ENCODE measurements at regions not wholly inside any gene's neighbourhood (a gene's known extent, or its start where the extent isn't known, plus 50 kb on each side); places are given as distances from the start of the nearest gene placed in this dataset.

DNA sequence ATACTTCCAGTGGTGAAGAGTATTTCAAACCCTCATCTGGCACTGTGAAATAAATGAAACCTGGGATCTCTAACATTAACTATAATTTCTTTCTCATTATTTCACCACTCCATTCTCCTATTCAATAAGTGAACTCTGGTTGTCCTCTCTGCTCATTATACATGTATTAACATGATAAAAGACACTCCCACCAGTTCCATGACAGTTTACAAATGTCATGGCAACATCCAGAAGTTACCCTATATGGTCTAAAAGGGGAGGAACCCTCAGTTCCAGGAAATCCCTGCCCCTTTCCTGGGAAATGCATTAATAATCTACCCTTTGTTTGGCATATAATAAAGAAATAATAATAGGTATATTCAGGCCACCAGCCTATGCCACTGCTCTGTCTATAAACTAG lies 62.7 kb upstream of the BRINP3 start:
- DNase-seq, result no peak

DNA sequence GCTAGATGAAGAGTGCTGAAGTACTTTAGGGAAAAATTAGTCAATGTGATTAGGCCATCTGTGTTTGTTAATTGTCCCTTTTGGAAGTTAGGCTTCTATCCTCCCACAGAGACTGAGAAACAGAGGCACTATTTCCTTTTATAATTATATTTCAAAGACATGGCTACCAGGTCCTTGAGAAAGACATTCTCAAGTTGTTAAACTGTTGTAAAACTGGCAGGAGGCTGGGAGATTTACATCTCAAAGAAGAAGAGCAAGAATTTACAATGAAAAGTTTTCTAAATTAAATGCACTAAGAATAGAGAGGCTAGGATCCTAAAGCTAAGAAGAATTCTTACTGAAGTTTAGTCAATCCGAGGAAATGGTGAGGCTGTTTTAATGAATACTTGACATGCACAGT lies 74.0 kb upstream of the BRINP3 start:
- no peak for DNase-seq

DNA sequence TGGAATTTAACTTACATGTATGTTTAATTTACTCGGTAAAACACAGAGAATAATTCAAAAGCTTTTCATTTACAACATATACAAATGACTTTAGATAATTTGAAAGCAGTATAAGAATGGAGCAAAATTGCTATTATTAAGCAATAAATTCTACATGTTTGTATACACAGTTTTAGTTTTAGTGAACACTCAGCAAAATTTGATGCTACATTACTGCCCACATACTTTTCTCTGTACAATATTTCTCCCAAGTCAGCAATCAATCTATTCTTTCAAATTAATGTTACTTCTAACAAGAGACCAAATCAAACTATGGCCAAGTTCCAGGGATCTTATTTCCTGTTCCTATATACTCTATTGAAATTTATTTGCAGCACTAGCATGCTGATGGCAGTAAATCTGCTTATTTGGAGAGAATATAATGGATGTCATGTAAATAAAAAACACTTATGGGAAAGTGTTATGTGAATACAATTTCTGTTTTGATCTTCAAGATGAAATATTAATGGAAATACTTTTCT lies 82.6 kb upstream of the BRINP3 start:
- DNase-seq, result no peak

DNA sequence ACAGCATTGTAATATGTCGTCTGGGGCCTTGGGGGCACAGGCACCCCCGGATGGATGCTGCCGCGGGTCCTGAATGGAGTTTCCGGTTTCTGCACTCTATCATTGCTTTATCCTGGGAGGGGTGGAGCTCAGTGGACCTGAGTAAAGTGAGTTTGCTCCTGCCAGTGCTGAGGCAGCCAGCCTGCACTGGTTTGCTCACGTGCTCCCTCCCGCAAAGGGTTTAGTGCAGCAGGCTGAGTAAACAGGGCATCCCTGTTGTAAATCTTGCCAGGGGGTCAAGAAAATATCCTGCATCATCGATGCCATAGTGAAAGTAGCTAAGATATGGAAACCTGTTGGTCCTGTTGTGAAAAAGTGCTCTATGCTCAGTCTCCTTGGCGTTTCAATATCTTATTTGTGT lies 85.6 kb upstream of the BRINP3 start:
- DNase-seq, result no peak

DNA sequence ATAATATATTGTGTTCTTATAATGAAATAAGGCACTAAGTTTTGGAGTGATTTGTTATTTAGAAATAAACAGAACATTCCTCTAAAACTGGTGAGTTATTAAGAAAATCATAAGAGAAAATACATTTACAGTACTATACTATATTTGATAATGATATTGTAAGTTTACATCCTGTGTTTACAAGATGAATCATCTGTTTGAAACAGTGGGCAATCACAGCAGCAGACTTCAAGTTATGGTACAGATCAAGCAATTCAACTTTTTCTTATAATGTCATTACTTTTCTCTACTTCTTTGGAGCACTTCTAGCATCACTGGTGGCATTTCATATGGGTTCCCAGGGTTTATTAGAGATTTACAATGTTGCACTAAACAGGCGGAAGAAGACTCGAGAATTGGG lies 86.5 kb upstream of the BRINP3 start:
- DNase-seq, result no peak

DNA sequence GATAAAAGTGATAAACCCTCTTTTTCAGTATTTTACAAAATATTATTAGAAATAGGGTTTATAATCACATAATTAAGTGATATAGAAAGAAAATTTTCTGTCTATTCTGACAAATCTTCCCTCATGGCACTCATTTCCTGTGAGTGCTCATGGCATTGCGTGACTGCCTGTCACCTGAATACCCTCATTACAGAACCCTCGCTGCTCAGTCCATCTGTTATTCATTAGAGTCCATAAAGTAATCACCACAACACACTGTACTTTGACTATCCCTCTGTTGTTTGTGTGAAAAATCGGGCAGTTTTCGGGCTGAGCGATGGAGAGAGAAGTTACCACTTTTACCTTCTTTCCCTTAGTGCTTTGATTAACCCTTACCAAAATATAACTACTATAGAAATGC lies 100.4 kb upstream of the BRINP3 start:
- DNase-seq, result no peak

DNA sequence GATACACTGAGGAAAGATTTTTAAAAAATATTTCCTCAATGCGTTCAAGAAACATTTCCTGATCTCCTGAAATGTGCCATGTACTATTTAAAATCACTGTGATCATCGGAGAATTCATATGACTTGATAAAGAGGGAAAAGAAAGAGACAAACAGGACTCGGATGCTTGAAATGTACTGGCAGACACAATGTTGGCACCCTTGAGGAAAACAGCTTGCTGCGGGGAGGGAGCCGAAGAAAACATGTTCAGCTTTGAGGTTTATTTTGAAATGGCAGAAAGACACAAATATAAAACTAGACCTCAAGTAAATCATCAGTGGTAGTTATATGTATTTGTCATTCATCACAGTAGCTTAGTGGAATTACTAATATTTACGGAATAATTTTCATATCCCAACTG lies 100.9 kb upstream of the BRINP3 start:
- no peak for DNase-seq

DNA sequence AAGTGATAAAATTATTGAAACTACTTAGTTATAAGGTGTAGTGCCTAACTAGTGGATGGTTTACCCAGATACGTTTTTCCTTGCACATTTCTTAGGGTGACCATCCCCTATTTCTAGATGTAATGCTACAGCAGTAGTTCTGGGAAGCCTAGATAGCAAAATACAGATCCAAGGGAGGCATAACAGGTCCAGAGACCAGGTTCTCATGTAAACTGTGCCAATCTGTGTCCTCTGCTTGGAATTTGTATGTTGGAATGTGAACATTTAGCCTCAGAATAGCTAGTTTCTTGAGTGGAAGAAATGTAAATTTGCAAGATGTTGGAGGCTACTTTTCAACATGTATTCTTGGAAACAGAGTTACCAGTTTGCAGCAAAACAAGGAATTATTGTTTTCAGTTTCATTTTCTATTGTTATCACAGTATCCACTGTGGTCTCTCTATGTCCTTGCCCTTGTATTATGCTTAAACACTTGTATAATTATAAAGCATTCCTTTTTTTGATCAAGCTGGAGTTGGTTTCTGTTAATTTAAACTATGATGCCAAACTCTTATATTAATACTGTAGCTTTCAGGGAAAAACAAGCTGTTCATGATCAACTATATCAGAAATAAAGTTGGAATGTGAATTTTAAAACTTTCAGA lies 102.0 kb upstream of the BRINP3 start:
- no peak for DNase-seq

DNA sequence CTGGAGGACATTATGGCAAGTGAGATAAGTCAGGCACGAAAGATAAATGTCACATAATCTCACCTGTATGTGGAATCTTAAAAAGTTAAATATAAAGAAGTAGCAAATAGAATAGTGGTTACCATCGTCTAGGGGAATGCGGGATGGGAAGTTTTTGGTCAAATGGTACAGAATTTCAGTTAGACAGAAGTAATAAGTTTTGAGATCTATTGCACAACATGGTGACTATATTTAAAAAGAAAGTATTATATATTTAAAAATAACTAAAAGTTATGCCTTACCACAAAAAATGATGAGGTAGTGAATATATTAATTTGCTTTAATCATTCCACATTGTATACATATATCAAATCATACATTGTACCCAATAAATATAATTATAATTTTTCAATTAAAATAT lies 106.2 kb upstream of the BRINP3 start:
- DNase-seq, result no peak

DNA sequence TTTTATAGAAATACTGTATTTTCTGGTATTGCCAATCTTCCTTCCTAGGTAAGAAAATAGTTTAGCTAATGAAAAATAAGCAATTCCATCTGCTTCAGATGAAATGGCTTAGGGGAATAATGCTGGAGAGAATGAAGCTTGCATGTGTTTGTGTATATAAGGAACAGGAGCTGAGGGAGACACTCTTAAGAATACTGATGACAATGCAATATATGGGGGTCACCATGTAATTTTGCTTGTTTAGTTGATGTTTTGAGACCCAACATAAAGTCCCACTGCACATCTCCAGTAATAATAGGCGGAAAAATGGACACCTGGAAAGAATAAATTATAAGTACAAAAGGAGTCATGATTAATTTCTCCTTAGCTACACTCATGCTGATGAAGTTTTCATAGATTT lies 110.8 kb upstream of the BRINP3 start:
- DNase-seq, result no peak

DNA sequence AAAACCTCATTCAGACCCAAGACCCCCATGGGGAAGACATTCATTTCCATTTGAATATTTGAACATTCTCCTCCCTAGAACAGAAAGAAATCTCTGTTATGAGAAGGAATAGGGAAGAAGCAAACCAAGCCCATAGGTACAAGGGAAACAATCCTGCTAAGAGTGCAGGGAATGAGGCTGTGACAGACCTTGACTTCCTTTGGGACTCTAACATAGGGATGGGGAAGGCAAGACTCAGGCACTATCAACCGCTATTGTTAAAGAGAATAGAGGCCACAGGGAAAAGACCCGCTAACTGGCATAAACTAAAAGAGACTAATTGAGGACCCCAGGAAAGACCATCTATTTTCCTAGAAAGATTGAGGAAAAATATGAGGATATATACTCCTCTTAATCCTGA lies 117.8 kb upstream of the BRINP3 start:
- no peak for DNase-seq

DNA sequence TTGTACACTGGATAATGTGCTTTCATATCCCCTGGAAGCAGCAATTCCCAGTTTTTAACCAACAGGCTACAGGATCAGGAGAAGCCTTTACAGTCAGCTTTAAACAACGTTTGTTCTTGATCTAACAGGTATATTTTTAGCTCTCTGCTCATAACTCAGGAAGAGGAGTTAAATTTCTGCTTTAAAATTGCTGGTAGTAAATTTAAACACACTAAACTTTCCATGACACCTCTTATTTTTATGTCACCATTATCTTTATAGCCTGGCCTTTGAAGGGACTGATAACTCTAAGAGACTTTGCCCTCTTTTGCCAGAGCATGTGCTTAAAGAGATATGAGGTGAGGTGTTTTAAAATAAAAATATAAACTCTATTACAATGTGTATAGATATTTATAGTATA lies 119.6 kb upstream of the BRINP3 start:
- no peak for DNase-seq

DNA sequence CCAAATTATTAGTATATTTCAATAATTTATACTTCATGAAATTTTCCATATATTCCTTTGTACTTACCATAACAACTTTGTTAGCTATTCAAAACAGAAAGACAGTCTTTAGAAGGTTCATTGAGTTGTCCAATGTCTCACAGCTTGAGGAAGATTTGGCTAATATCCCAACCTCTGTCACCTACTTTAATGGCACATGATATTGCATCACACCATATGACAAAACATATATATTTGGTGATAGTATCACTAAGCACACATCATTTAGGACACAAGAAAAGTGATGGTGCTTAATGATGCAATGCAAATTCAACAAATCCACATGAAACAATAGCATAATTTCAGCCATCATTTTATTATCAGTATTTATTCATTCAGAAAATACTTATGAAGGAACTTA lies 122.0 kb upstream of the BRINP3 start:
- no peak for DNase-seq

DNA sequence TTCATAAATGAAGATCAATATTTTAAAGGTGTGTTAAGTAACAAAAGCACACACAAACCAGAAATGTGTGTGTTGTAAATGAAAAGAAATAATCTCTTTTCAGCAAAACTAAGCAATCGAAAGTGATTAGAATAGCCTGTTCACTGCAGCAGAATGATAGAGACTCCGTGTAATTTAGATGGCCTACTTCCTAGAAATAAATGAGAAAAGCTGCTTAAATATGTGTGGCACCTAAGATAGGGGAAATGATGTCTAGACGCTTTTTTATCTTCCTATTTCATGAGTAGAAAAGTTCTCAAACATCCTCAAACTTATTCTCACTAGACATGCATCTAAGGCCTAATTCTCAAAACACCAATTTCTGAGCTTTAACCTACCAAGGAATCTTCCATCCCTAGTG lies 124.7 kb upstream of the BRINP3 start:
- no peak for DNase-seq

DNA sequence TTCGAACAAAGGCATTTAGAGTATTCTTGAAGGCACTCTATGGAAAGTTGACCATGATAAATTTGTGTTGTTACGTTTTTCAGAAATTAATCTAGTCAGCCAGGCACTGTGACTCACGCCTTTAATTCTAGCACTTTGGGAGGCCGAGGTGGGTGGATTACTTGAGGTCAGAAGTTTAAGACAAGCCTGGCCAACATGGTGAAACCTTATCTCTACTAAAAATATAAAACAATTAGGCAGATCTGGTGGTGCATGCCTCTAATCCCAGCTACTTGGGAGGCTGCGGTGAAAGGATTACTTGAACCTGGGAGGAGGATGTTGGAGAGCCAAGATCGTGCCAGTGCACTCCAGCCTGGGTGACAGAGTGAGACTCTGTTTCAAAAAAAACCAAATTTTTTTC lies 130.6 kb upstream of the BRINP3 start:
- DNase-seq, result no peak

DNA sequence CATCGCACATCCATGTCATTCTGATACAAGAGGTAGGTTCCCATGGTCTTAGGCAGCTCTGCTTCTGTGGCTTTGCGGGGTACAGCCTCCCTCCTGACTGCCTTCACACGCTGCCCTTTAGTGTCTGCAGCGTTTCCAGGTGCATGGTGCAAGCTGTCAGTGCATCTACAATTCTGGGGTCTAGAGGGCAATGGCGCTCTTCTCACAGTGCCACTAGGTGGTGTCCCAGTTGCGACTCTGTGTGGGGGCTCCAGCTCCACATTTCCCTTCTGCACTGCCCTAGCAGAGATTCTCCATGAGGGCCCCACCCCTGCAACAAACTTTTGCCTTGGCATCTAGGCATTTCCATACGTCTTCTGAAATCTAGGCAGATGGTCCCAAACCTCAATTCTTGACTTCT lies 138.2 kb upstream of the BRINP3 start:
- no peak for DNase-seq

DNA sequence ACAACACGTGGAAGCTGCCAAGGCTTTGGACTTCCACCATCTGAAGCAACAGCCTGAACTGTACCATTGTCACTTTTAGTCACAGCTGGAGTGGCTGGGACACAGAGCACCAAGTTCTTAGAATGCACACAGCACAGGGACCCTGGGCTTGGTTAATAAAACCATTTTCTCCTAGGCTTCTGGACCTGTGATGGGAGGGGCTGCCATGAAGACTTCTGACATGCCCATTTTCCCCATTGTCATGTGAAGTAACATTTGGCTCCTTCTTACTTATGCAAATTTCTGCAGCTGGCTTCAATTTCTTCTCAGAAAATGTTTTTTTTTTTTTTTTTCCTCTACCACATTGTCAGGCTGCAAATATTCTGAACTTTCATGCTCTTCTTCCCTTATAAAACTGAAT lies 138.6 kb upstream of the BRINP3 start:
- DNase-seq, result no peak

DNA sequence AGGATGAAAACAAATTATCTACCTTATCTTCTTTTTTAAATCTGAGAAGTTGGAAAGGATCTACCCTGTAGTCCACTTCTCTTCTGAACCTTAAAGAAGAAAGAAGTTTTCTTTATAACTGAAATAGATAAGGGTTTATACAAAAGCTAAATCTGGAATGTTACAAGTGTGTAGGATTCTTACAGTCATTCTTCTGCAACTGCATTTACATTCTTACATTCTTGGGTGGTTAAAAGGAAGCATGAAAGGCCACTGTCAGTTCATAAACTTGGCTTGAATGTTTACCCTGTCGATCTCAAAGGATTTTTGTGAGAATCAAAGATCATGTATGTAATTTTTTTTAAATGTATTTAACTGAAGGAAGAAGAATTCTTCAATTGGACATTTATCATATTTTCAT lies 142.1 kb upstream of the BRINP3 start:
- no peak for DNase-seq

DNA sequence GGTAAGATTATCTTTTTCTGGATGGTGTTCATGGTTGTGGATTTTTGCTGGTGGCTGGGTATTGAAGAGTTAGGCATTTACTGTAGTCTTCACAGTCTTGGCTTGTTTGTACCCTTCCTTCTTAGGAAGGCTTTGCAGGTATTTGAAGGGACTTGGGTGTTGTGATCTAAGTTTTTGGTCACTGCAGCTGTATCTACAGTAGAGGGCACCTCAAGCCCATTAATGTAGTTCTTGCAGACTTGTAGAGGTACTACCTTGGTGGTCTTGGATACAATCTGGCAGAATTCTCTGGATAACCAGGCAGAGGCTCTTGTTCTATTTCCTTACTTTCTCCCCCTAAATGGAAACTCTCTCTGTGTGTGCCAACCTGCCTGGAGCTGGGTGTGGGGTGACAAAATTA lies 155.8 kb upstream of the BRINP3 start:
- DNase-seq, result no peak

DNA sequence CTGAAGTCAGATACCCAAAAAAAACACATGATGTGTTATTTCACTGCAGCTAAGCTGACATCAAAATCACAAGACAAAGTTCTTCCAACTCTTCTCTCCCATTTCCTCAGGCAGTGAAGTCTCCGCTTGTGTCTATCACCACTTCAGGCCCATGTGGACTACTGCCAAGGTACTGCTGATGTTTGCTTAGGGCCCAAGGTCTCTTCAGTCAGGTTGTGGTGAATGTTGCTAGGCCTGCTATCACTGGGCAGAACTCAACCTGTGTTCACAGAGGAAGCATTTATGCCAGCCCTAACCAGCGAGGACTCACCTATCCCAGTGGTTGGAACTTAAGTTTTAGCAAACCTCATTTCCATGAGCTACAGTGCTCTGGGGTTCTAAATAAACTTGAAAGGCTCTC lies 156.5 kb upstream of the BRINP3 start:
- no peak for DNase-seq

DNA sequence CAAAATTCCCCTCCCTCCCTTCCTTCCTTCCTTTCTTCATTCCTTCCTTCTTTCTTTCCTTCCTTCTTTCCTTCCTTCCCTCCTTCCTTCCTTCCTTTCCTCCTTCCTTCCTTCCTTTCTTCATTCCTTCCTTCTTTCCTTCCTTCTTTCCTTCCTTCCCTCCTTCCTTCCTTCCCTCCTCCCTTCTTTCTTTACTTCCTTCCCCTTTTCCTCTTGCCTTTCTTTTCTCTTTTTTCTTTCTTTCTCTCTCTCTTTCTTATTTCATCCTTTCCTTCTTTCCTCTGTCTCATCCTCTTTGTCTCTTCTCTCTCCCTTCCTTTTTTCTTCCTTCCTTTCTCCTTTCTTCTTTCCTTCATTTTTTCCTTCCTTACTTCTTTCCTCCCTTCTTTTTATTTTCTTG lies 171.9 kb upstream of the BRINP3 start:
- DNase-seq, result no peak

DNA sequence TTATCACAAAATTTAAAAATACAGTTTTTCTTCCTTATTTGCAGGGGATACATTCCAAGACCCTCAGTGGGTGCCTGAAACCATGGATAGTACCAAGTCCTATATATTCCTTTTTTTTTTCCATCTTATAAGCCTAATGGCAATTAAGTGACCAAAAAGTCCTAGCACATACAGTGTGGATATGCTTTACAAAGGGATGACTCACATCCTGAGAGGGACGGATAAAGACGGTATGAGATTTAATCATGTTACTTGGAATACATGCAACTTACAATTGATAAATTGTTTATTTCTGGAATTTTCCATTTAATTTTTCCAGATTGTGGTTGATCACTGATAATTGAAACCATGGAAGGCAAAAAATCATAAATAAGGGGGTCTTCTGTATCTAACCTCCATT lies 181.2 kb upstream of the BRINP3 start:
- no peak for DNase-seq

DNA sequence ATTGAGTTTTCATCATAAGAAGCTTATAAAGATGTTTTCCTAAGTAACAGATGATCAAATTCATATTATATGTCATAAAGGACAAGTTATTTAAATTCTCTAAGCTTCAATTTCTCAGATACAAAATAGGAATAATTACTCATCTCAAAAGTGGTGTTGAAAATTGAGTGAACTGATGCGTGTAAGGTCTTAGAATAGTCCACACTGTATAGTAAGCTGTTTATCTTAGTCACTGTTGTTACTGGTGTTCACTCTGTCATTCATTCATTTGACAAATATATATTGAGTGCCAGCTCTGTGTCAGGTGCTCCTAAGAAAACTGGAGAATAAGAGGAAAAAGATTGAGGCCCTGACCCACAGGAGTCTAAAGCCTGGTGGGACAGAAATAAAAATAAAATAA lies 186.3 kb upstream of the BRINP3 start:
- no peak for DNase-seq

DNA sequence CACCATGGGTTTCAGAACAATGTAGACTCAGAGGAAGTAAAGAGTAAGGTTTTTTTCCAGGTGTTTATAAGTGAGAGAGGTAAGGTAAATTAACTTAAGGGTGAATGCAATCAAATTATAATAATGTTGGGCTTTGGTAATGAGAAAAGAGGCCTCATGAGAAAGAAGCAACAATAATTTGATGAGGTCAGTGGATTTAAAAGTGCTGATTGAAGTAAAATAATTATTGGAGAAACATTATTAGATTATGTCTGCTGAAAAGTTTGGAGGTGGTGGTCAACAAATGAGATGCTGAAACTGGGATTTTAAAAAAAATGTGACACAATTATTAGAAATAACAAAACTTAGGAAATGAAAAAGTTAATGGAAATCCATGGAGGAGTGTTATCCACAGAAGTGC lies 187.4 kb upstream of the BRINP3 start:
- DNase-seq, result no peak

DNA sequence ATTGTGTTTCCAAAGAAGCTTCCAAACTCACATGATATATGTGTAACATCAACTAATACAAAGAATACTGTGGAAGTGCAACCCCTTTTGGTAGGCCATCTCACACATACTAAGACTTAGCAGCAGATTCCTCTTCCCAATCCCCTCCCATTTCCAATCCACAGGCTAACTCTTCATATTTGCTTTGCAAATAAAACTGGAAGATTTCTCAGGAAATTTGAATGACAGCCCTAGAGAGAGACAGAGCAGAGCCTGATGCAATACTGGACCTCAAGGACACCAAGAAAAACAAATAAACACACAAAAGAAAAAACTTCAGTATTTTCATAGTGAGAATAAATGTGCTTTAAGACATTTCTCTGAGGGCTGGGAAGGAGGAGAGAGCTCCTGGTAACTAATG lies 190.2 kb upstream of the BRINP3 start:
- no peak for DNase-seq

DNA sequence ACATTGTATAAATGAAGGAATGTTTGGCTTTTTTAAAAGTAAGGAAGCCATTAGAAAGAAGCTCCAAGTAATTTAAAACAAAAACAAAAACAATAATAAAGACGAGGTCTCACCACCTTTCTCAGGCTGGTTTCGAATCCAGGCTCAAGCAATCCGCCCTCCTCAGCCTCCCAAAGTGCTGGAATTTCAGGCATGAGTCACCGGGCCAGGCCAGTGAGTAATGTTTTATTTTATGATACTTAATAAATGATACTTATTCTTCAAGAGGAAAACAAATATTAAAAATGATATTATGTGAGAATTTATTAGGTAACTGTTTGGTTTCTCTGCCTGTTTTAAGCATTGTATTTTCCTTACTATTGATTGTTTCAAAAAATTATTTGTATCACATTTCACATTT lies 201.4 kb upstream of the BRINP3 start:
- no peak for DNase-seq

Measured in NCI-H748 treated with DMSO at 0.1 percent for 48 hours (cell line).